Esophagus mucosa (tissue), 1 donor: ENCODE measurements at regions not wholly inside any gene's neighbourhood (a gene's known extent, or its start where the extent isn't known, plus 50 kb on each side); places are given as distances from the start of the nearest gene placed in this dataset.
A peak's percentile ranks its signal among the peaks of the same experiment; 100 is the strongest.

Experiments
- ATAC-seq: fragments of 200-7000 bp; cut with Tn5 transposase; one replicate; pipeline ENCODE4 v1.9.1; 2020
- donor health status: DM: yes; HTN: yes; CAD: no.

GRCh38 chr20:24166412-24166811 is 177.8 kb upstream of the GGTLC1 start:
- ATAC-seq = no peak

- ATAC-seq = no peak
Measured at GRCh38 chr20:24166123-24166381, 177.5 kb upstream of the GGTLC1 start.

- ATAC-seq = no peak
Measured at GRCh38 chr20:24165301-24166122, 176.9 kb upstream of the GGTLC1 start.

- ATAC-seq = no peak
Measured at GRCh38 chr20:24164360-24164759, 175.8 kb upstream of the GGTLC1 start.

GRCh38 chr20:24163506-24163905 is 174.9 kb upstream of the GGTLC1 start:
- no peak for ATAC-seq

- peak; percentile 63 for ATAC-seq
Measured at GRCh38 chr20:24160563-24161281, 172.1 kb upstream of the GGTLC1 start.

- ATAC-seq = no peak
Measured at GRCh38 chr20:24158281-24158680, 169.7 kb upstream of the GGTLC1 start.

GRCh38 chr20:24157213-24157612 is 168.6 kb upstream of the GGTLC1 start:
- ATAC-seq = no peak

GRCh38 chr20:24153101-24154040 is 164.8 kb upstream of the GGTLC1 start:
- no peak for ATAC-seq

- ATAC-seq = no peak
Measured at GRCh38 chr20:24151621-24152294, 163.2 kb upstream of the GGTLC1 start.

GRCh38 chr20:24150406-24150805 is 161.8 kb upstream of the GGTLC1 start:
- ATAC-seq = no peak

GRCh38 chr20:24149881-24150307 is 161.3 kb upstream of the GGTLC1 start:
- ATAC-seq = peak; percentile 31

- peak; percentile 89 for ATAC-seq
Measured at GRCh38 chr20:24149175-24149574, 160.6 kb upstream of the GGTLC1 start.

- ATAC-seq = no peak
Measured at GRCh38 chr20:24148372-24148771, 159.8 kb upstream of the GGTLC1 start.

GRCh38 chr20:24147961-24148360 is 159.4 kb upstream of the GGTLC1 start:
- no peak for ATAC-seq

GRCh38 chr20:24147479-24147878 is 158.9 kb upstream of the GGTLC1 start:
- ATAC-seq = no peak

GRCh38 chr20:24146231-24146634 is 157.7 kb upstream of the GGTLC1 start:
- no peak for ATAC-seq

GRCh38 chr20:24144371-24144770 is 155.8 kb upstream of the GGTLC1 start:
- ATAC-seq = no peak

- no peak for ATAC-seq
Measured at GRCh38 chr20:24141111-24141510, 152.5 kb upstream of the GGTLC1 start.

GRCh38 chr20:24139846-24140245 is 151.3 kb upstream of the GGTLC1 start:
- ATAC-seq = no peak

- ATAC-seq = no peak
Measured at GRCh38 chr20:24138951-24139350, 150.4 kb upstream of the GGTLC1 start.

- ATAC-seq = no peak
Measured at GRCh38 chr20:24138196-24138857, 149.7 kb upstream of the GGTLC1 start.
